ENCODE measurements at regions not wholly inside any gene's neighbourhood (a gene's known extent, or its start where the extent isn't known, plus 50 kb on each side); places are given as distances from the start of the nearest gene placed in this dataset.

DNA sequence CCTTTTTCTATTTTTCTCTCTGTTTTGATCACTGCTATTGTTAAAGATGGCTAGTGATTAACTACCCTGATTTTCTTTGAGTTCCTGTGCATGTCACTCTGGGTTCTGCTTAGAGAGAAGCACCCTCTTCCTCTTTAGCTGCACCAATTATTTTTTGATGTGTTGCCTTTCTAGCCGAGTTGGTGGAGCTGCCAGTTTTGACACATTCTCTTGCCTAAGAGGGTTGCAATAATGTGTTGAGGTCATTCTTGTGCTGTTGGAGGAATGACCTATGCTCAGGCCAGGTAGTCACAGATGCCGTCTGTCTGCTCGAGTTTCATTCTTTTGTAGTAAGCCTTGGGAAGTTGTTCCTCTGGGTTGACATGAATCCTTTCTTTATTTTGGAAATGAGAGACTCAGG is 84.6 kb upstream of the DPH6 start:
- no peak for DNase-seq
- Histone ChIP-seq H3K4me2 (ENCODE audit: insufficient read depth, low read length) (no peak overlapping the region), H4K20me1 (ENCODE audit: insufficient read depth, low read length) (no peaks in the 10 kb centered on the region), H3K9ac (ENCODE audit: low read depth, low read length) (no peak overlapping the region), H3K9me3 (ENCODE audit: insufficient read depth, low read length, severe bottlenecking) (no peaks in the 10 kb centered on the region), H2AFZ (ENCODE audit: low read depth, low read length) (no peak overlapping the region), H3K36me3 (ENCODE audit: insufficient read depth, low read length) (no peaks in the 10 kb centered on the region), H3K27me3 (ENCODE audit: insufficient read depth, low read length, poor library complexity) (no peaks in the 10 kb centered on the region), H3K4me3 (ENCODE audit: low read depth in 1 of 2, low read length in 2 of 2) (no peak overlapping the region), H3K4me1 (ENCODE audit: insufficient read depth, low read length) (no peaks in the 10 kb centered on the region), H3K27ac (ENCODE audit: low read length) (no peak overlapping the region), H3K79me2 (ENCODE audit: insufficient read depth, low read length) (no peaks in the 10 kb centered on the region)
- TF ChIP-seq, protein P1, sequence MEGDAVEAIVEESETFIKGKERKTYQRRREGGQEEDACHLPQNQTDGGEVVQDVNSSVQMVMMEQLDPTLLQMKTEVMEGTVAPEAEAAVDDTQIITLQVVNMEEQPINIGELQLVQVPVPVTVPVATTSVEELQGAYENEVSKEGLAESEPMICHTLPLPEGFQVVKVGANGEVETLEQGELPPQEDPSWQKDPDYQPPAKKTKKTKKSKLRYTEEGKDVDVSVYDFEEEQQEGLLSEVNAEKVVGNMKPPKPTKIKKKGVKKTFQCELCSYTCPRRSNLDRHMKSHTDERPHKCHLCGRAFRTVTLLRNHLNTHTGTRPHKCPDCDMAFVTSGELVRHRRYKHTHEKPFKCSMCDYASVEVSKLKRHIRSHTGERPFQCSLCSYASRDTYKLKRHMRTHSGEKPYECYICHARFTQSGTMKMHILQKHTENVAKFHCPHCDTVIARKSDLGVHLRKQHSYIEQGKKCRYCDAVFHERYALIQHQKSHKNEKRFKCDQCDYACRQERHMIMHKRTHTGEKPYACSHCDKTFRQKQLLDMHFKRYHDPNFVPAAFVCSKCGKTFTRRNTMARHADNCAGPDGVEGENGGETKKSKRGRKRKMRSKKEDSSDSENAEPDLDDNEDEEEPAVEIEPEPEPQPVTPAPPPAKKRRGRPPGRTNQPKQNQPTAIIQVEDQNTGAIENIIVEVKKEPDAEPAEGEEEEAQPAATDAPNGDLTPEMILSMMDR (IDR thresholded peaks at IDR 0.05; ENCODE audit: borderline replicate concordance, extremely low read depth, low read length, poor library complexity, severe bottlenecking): no peak
- TF ChIP-seq EZH2 (IDR thresholded peaks at IDR 0.05; ENCODE audit: borderline replicate concordance, low read depth, low read length, severe bottlenecking): no peak
- no peak for ATAC-seq (ENCODE audit: insufficient read depth, low read depth)

DNA sequence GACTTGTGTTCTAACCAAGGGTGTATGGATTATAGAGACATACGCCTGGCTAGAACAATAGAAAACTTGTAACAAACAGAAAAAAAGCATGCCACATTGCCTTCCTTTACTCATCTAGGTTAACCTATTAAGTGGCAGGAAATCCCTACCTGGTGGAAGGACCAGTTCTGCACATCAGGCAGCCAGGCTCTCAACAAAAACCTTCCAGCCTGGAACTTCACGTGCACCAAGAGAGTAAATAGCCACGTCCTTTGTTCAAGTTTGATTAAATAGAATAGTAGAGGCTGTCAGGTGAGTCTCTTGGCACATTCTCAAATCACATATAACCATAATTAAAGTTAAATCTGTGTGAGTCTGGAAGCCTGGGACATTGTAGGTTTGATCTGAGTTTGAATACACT is 85.0 kb upstream of the DPH6 start:
- no peak for DNase-seq
- Histone ChIP-seq H3K36me3 (ENCODE audit: insufficient read depth, low read length) (no peaks in the 10 kb centered on the region), H3K9me3 (ENCODE audit: insufficient read depth, low read length, severe bottlenecking) (no peaks in the 10 kb centered on the region), H3K9ac (ENCODE audit: low read depth, low read length) (no peak overlapping the region), H3K79me2 (ENCODE audit: insufficient read depth, low read length) (no peaks in the 10 kb centered on the region), H3K27me3 (ENCODE audit: insufficient read depth, low read length, poor library complexity) (no peaks in the 10 kb centered on the region), H3K27ac (ENCODE audit: low read length) (no peak overlapping the region), H3K4me2 (ENCODE audit: insufficient read depth, low read length) (no peak overlapping the region), H3K4me1 (ENCODE audit: insufficient read depth, low read length) (no peaks in the 10 kb centered on the region), H4K20me1 (ENCODE audit: insufficient read depth, low read length) (no peaks in the 10 kb centered on the region), H2AFZ (ENCODE audit: low read depth, low read length) (no peak overlapping the region), H3K4me3 (ENCODE audit: low read depth in 1 of 2, low read length in 2 of 2) (no peak overlapping the region)
- TF ChIP-seq, protein P1 (IDR thresholded peaks at IDR 0.05; ENCODE audit: borderline replicate concordance, extremely low read depth, low read length, poor library complexity, severe bottlenecking): no peak
- no peak for TF ChIP-seq EZH2 (IDR thresholded peaks at IDR 0.05; ENCODE audit: borderline replicate concordance, low read depth, low read length, severe bottlenecking)
- ATAC-seq (ENCODE audit: insufficient read depth, low read depth): no peak

DNA sequence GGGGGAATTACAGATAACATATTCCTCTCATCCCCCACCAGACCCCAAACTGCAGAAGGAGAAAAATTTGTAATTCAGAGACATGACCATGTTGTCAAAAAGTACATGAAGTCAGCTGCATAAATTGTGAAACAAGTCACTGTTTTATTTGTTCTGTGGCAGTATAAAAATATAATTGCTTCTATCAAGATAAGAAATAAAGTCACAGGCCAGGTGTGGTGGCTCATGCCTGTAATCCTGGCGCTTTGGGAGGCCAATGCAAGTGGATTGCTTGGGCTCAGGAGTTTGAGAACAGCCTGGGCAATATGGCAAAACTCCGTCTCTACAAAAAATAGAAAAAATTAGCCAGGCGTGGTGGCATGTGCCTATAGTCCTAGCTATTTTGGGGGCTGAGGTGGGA is 87.7 kb upstream of the DPH6 start:
- Histone ChIP-seq H3K27ac (ENCODE audit: low read length) (no peak overlapping the region), H3K79me2 (ENCODE audit: insufficient read depth, low read length) (no peaks in the 10 kb centered on the region), H3K36me3 (ENCODE audit: insufficient read depth, low read length) (no peaks in the 10 kb centered on the region), H3K9me3 (ENCODE audit: insufficient read depth, low read length, severe bottlenecking) (no peaks in the 10 kb centered on the region), H3K27me3 (ENCODE audit: insufficient read depth, low read length, poor library complexity) (no peaks in the 10 kb centered on the region), H3K4me2 (ENCODE audit: insufficient read depth, low read length) (no peak overlapping the region), H2AFZ (ENCODE audit: low read depth, low read length) (no peak overlapping the region), H4K20me1 (ENCODE audit: insufficient read depth, low read length) (no peaks in the 10 kb centered on the region), H3K4me1 (ENCODE audit: insufficient read depth, low read length) (no peaks in the 10 kb centered on the region), H3K9ac (ENCODE audit: low read depth, low read length) (no peak overlapping the region), H3K4me3 (ENCODE audit: low read depth in 1 of 2, low read length in 2 of 2) (no peak overlapping the region)
- ATAC-seq (ENCODE audit: insufficient read depth, low read depth) (no peak), DNase-seq (no peak)
- TF ChIP-seq EZH2 (IDR thresholded peaks at IDR 0.05; ENCODE audit: borderline replicate concordance, low read depth, low read length, severe bottlenecking): no peak
- TF ChIP-seq, protein P1 (IDR thresholded peaks at IDR 0.05; ENCODE audit: borderline replicate concordance, extremely low read depth, low read length, poor library complexity, severe bottlenecking): no peak

DNA sequence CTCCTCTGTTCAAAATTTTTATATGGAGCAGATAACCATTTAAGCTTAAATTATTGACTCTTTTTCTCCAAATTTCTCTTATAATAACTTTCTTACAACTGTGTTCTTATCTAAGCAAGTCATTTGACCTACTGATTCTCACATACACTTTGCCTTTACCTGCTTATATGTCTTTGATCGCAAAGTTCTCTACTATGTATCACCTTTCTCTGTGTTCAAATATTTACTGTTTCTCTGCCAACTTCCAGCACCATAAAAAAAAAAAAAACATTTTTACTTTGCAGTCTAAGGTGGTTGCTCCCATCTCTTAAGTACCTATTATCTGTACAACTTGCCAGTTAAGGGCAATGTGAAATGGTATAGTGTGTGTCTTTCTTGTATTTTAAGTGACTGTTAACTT is 100.8 kb upstream of the DPH6 start:
- H3K9ac ChIP-seq (ENCODE audit: low read depth, low read length): no peak overlapping the region
- ATAC-seq (ENCODE audit: insufficient read depth, low read depth) (no peak), DNase-seq (no peak)
- H3K4me3 ChIP-seq (ENCODE audit: low read depth in 1 of 2, low read length in 2 of 2): no peak overlapping the region
- H3K4me2 ChIP-seq (ENCODE audit: insufficient read depth, low read length): no peak overlapping the region
- no peaks in the 10 kb centered on the region for H4K20me1 ChIP-seq (ENCODE audit: insufficient read depth, low read length)
- H2AFZ ChIP-seq (ENCODE audit: low read depth, low read length): no peak overlapping the region
- no peak for TF ChIP-seq EZH2 (IDR thresholded peaks at IDR 0.05; ENCODE audit: borderline replicate concordance, low read depth, low read length, severe bottlenecking)
- TF ChIP-seq, protein P1 (IDR thresholded peaks at IDR 0.05; ENCODE audit: borderline replicate concordance, extremely low read depth, low read length, poor library complexity, severe bottlenecking): no peak
- H3K9me3 ChIP-seq (ENCODE audit: insufficient read depth, low read length, severe bottlenecking): no peaks in the 10 kb centered on the region
- H3K36me3 ChIP-seq (ENCODE audit: insufficient read depth, low read length): no peaks in the 10 kb centered on the region
- no peaks in the 10 kb centered on the region for H3K79me2 ChIP-seq (ENCODE audit: insufficient read depth, low read length)
- no peak overlapping the region for H3K27ac ChIP-seq (ENCODE audit: low read length)
- H3K4me1 ChIP-seq (ENCODE audit: insufficient read depth, low read length): no peaks in the 10 kb centered on the region
- no peaks in the 10 kb centered on the region for H3K27me3 ChIP-seq (ENCODE audit: insufficient read depth, low read length, poor library complexity)

Data from DND-41 (cell line).